IPS-18a (cell line): ENCODE measurements at regions not wholly inside any gene's neighbourhood (a gene's known extent, or its start where the extent isn't known, plus 50 kb on each side); places are given as distances from the start of the nearest gene placed in this dataset.

ENCODE experiments used
- H3K27ac ChIP-seq: one replicate; pipeline ENCODE4 v1.5.1; 2013; ENCODE audit warnings: low read length
- H3K27me3 ChIP-seq: one replicate; pipeline ENCODE4 v1.6.1; 2013; ENCODE audit warnings: mild to moderate bottlenecking, low read length; ENCODE audit not compliant: control insufficient read depth, insufficient read depth
- H3K36me3 ChIP-seq: one replicate; pipeline ENCODE4 v1.6.1; 2013; ENCODE audit warnings: low read depth, low read length; ENCODE audit not compliant: control insufficient read depth
- H3K4me1 ChIP-seq: one replicate; pipeline ENCODE4 v1.6.1; 2013; ENCODE audit warnings: low read depth, low read length; ENCODE audit not compliant: control insufficient read depth
- H3K4me3 ChIP-seq: one replicate; pipeline ENCODE4 v1.5.1; 2013; ENCODE audit warnings: low read length
- H3K9ac ChIP-seq: one replicate; pipeline ENCODE4 v1.6.1; 2013; ENCODE audit warnings: mild to moderate bottlenecking, low read length, moderate library complexity
- H3K9me3 ChIP-seq: one replicate; pipeline ENCODE4 v1.6.1; 2013; ENCODE audit warnings: low read depth, low read length; ENCODE audit not compliant: control insufficient read depth

DNA sequence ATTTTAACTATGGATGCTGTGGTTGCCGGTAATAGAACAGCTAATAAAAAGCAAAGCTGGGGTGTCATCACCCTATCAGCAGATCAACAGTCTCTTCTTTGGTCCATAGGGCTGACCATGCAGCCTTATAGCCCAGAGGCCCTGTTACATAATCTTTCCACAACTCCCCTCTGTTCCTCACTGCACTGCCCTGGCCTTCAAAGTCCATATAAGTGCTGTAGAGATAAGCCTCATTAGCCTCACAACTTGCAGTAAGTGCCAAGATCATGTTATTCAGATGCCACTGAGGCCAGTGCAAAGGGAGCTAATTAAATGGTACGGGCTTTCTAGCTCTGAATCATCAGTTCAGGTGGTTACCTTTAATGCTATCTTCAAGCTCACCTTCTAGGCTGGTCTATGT lies 89.7 kb upstream of the CXCR4 start:
- Histone ChIP-seq H3K9ac (no peak overlapping the region), H3K4me3 (no peak overlapping the region), H3K9me3 (no peaks in the 10 kb centered on the region), H3K27me3 (no peaks in the 10 kb centered on the region), H3K27ac (no peak overlapping the region), H3K4me1 (no peaks in the 10 kb centered on the region), H3K36me3 (no peaks in the 10 kb centered on the region)

DNA sequence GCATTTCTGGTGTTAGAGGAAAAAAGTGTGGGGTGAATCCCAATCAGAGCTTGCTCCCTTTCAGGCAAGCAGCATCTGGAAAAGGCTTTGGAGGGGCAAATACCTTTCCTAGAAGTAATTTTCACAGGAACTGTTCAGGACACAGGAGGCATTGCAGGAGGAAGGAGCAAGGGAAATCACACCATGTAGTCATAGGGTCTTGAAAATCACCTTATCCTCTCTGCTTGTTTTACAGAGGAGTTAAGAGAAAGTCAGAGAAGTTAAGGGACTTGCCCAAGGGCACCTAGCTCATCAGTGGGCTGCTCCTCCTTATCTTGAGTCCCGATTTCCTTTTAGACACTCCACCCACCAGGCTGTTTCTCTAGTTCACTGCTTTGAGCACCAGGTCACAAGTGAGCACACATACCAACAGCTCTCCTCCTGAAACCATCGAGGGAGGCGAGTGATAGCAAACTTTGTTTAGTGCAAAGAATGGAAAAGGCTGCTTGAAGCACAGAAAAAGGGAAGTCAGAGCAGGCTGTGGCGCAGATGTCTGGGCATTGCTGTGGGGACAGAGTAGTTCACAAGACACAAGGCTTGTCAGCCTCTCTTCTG lies 89.2 kb upstream of the CXCR4 start:
- Histone ChIP-seq H3K27me3 (no peaks in the 10 kb centered on the region), H3K36me3 (no peaks in the 10 kb centered on the region), H3K4me1 (no peaks in the 10 kb centered on the region), H3K27ac (no peak overlapping the region), H3K9me3 (no peaks in the 10 kb centered on the region), H3K4me3 (no peak overlapping the region), H3K9ac (no peak overlapping the region)

DNA sequence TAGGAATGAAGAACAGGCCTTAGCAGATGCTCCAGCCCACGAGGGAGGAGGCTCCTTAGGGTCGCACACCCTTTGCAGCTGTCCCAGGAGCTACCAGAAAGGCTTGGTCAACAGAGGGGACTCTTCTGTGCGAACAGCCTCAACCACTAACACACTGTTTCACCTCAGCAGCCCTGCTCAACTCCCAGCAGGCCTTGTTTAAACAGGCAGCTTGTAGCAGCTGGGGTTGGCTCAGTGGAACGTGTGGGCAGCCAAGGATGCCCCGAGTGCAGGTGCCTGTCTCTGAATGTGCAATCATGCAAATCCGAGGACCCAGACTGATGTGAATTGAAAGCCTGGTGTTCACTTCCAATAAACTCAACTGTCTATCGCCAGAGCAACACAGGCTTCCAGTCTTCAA lies 88.7 kb upstream of the CXCR4 start:
- no peak overlapping the region for H3K9ac ChIP-seq
- no peaks in the 10 kb centered on the region for H3K9me3 ChIP-seq
- no peak overlapping the region for H3K27ac ChIP-seq
- H3K4me1 ChIP-seq: no peaks in the 10 kb centered on the region
- H3K36me3 ChIP-seq: no peaks in the 10 kb centered on the region
- no peaks in the 10 kb centered on the region for H3K27me3 ChIP-seq
- H3K4me3 ChIP-seq: no peak overlapping the region

DNA sequence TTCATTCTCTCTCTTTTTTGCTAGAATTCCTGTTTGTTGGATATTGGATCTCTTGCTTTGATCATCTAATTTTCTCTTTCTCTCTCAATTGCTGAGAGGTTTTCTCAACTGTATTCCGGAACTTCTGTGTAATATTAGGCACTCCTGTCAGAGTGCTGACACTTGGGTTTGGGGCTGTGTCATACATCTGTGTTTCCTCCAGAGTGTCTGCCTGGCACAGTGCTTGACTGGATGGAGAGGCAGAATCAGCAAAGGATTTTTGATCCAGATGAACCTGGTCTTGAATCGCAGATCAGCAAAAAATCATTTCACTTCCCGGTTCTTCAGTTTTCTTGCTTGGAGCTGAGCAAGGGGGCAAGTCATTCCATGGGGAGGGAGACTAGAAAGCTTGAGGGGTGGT lies 87.7 kb upstream of the CXCR4 start:
- Histone ChIP-seq H3K4me1 (no peaks in the 10 kb centered on the region), H3K36me3 (no peaks in the 10 kb centered on the region), H3K4me3 (no peak overlapping the region), H3K9ac (no peak overlapping the region), H3K27me3 (no peaks in the 10 kb centered on the region), H3K27ac (no peak overlapping the region), H3K9me3 (no peaks in the 10 kb centered on the region)

DNA sequence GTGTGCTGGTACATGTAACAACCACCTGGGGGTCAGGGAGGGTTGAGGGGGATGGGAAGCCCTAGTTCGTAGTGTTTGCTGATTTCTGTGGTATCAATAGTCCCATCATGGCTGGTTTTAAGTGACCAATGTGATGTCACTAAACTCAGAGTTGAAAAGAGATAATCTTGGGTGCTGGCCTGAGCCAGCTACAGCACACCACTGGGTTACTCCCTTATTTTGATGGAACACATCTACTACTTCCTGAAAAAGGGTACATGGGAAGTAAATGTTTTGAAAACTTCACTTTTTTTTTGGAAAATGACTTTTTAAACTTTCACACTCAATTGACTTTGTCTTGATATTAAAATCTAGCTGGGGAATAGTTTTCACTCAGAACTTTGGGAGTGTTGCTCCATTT lies 87.0 kb upstream of the CXCR4 start:
- H3K4me1 ChIP-seq: no peaks in the 10 kb centered on the region
- no peaks in the 10 kb centered on the region for H3K36me3 ChIP-seq
- H3K27ac ChIP-seq: no peak overlapping the region

DNA sequence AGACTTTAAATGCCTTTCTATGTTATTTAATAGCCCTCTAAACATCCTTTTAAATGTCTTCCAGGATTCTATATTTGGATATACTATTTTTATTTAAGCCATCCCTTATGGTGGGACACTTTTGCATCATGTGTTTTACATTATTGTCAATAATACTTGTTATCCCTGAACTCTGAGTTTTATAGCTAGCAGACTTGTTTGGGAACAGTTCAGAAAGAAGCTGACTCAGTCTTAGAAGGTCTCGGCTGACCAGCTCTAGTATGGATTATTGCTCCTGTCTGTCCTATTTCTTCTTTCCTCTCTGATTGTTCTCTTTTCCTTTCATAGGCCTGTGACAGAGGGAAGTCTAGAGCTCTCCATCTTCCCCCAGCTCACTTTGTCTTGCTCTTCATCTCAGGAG lies 77.3 kb upstream of the CXCR4 start:
- Histone ChIP-seq H3K4me3 (no peak overlapping the region), H3K27me3 (no peaks in the 10 kb centered on the region), H3K4me1 (no peaks in the 10 kb centered on the region)

More for the DNA sequence above, 87.0 kb upstream of the CXCR4 start:
- no peaks in the 10 kb centered on the region for H3K27me3 ChIP-seq
- no peak overlapping the region for H3K4me3 ChIP-seq
- H3K9me3 ChIP-seq: no peaks in the 10 kb centered on the region
- H3K9ac ChIP-seq: no peak overlapping the region

DNA sequence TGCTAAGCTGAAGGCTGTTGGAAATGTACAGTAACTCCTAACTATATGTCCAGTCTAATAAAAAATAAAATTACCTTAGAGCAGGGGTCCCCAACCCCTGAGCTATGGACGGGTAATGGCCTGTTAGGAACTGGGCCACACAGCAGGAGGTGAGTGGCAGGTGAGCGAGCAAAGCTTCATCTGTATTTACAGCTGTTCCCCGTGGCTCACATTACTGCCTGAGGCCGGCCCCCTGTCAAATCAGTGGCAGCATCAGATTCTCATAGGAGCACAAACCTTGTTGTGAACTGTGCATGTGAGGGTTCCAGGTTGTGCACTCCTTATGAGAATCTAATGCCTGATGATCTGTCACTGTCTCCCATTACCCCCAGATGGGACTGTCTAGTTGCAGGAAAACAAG lies 73.1 kb upstream of the CXCR4 start:
- Histone ChIP-seq H3K4me3 (no peak overlapping the region), H3K9me3 (no peaks in the 10 kb centered on the region), H3K27me3 (no peaks in the 10 kb centered on the region), H3K36me3 (no peaks in the 10 kb centered on the region), H3K27ac (no peak overlapping the region), H3K9ac (no peak overlapping the region), H3K4me1 (peaks cover 9% of the 10 kb centered on the region)

More for the DNA sequence above, 77.3 kb upstream of the CXCR4 start:
- Histone ChIP-seq H3K36me3 (no peaks in the 10 kb centered on the region), H3K9ac (no peak overlapping the region), H3K27ac (no peak overlapping the region), H3K9me3 (no peaks in the 10 kb centered on the region)

DNA sequence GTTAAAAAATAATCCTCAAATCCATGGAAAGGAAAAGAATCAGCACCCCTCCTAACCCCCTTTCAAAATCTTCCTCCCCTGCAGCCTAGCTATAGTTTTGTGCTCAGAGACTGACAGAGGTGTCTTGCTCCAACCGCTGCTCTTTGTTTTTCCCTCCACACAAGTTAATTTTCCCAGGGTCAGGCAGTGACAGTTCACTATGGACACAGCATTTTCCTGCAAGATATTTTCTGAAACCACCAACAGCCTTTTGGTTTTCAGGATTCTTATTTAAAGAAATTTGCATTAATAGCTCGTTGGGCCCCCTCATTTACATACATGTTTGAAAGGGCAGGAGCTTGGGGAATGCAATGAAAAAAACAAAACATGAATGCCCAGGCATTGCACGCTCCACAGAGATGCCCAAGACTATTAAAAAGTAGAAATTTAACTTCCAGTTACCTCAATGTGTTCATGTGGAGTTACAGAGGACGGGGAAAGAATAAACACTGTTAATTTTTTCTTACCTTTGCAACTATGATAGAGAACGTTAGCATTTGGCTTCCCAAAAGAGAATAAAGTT lies 71.4 kb upstream of the CXCR4 start:
- Histone ChIP-seq H3K9me3 (no peaks in the 10 kb centered on the region), H3K4me3 (no peak overlapping the region), H3K27ac (no peak overlapping the region), H3K27me3 (no peaks in the 10 kb centered on the region), H3K9ac (no peak overlapping the region), H3K36me3 (no peaks in the 10 kb centered on the region), H3K4me1 (peaks cover 9% of the 10 kb centered on the region)

DNA sequence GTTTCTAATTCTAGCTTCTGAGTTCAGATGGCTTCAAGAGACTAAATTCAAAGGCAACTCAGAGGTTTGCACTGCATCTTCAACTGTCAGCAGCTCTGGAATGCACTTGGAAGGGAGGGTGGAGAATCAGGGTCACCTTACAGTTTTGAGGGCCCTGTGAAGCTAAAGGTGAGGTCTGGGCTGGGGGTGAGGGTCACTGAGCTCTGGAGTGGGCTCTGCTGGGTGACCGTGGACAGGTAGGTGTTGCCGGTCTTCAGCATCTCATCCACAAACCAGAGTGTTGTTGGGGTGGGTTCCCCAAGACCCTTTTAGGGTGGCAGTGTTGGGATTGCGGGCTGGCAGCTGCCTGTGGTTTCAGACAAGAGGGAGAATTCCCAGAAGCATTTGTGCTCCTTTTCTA lies 70.1 kb upstream of the CXCR4 start:
- no peaks in the 10 kb centered on the region for H3K9me3 ChIP-seq
- H3K4me1 ChIP-seq: peaks cover 9% of the 10 kb centered on the region
- no peak overlapping the region for H3K4me3 ChIP-seq
- H3K27me3 ChIP-seq: no peaks in the 10 kb centered on the region
- H3K9ac ChIP-seq: no peak overlapping the region
- H3K27ac ChIP-seq: no peak overlapping the region
- no peaks in the 10 kb centered on the region for H3K36me3 ChIP-seq

DNA sequence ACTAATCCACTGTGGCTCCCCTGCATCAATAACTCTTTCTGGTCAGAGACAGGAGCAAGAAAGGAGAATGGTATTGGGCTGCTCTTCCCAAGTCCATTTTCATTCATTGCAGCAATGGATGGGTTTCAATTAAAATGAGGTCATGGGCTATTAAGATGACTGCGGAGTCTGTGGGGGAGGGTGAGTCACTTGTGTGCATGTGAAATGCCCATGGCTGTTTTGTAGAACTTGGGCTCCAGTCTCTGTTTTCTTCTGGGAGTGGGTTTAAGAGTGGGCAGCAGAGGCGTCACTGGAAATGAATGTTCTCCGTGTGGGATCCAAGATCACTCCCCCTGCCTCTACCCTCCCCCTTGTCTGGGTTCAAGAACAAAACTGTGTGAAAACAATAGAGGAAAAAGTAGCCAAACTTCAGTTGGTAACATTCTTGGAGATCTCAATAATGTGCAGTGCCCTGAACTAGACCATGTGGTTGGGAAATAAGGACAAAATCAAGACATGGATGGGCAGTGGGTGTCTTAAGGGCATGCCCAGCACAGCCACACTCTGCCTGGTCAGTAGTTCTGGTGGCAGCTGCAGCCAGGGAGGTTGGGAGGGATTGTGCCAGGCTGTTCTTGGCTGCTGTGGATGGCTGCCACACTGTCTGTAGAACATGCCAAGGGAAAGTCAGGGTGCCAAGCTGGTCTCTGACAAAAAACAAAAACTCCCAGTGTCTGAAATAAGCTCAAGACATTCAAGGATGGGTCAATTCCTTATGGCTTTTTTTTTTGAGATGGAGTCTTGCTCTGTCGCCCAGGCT lies 68.2 kb upstream of the CXCR4 start:
- Histone ChIP-seq H3K36me3 (no peaks in the 10 kb centered on the region), H3K4me3 (no peak overlapping the region), H3K4me1 (peaks cover 9% of the 10 kb centered on the region), H3K9me3 (no peaks in the 10 kb centered on the region), H3K9ac (no peak overlapping the region), H3K27ac (no peak overlapping the region), H3K27me3 (no peaks in the 10 kb centered on the region)

DNA sequence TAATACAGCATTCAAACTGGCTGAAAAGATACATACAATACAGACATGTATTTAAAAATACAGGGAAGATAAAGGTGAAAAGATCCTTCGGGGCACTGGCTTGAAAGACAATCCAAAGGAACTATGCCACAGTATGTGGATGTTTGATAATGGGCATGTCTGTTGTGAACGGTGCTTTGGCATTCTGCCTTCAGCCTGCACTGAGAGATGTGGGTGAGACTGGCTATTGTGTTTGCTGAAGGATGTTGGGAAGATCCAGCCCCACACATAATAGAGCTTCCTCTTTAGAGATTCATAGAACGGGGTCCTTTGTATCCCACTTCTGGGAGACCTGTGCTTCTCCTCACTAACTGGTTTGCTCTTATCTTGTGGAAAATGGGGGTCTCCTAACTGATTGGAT lies 65.1 kb upstream of the CXCR4 start:
- H3K9ac ChIP-seq: no peak overlapping the region
- no peaks in the 10 kb centered on the region for H3K27me3 ChIP-seq
- no peaks in the 10 kb centered on the region for H3K4me1 ChIP-seq
- no peak overlapping the region for H3K27ac ChIP-seq
- no peak overlapping the region for H3K4me3 ChIP-seq
- H3K36me3 ChIP-seq: no peaks in the 10 kb centered on the region
- H3K9me3 ChIP-seq: no peaks in the 10 kb centered on the region

DNA sequence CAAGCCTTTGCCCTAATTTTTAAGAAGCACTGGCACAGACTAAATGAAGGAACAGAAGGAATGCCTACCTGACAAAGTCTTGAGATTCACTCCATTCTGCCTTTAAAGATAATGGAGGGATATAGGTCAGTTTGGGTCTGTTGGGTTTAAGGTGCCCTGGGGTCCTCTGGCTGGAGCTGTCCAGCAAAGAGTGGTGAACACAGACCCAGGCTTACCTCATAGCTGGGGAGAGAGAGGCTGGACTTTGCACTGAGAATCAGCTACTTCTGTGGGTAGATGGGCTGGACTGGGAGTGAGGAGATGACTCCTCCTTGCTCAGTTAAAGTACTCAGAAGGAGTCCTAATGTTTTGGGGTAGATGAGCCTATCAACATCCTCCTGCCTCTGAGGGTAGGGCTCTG lies 64.4 kb upstream of the CXCR4 start:
- Histone ChIP-seq H3K4me3 (no peak overlapping the region), H3K27me3 (no peaks in the 10 kb centered on the region), H3K9me3 (no peaks in the 10 kb centered on the region), H3K4me1 (no peaks in the 10 kb centered on the region), H3K27ac (no peak overlapping the region), H3K36me3 (no peaks in the 10 kb centered on the region), H3K9ac (no peak overlapping the region)
